ENCODE measurements at regions not wholly inside any gene's neighbourhood (a gene's known extent, or its start where the extent isn't known, plus 50 kb on each side); places are given as distances from the start of the nearest gene placed in this dataset.
A peak's percentile ranks its signal among the peaks of the same experiment; 100 is the strongest.

DNA sequence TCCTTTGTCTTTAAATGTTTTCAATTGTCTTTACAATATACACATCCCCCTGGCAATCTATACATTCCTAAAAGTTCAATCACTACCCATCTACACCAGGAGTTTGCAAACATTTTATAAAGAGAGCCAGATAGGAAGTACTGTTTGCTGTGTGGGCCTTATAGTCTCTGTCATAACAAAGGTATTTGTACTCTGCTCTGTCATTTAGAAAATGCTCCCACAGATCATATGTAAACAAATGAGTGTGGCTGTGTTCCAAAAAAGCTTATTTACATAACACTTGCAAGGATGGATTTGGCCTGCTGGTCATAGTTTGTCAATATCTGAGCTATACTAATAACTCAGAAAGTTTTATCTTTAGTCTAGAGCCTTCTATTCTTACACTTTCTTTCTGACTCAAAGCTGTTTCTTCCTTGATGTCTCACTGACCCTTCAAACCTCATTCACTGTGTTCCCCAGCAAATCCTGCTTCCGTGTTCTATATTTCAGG lies 511.9 kb downstream of the GBE1 start:
- WGBS, 2 donors: 58 to 59% methylated on average over 1 of the region's 1 CpG
- no peaks in the 10 kb centered on the region for H3K4me1 ChIP-seq
- H3K4me3 ChIP-seq: no peak overlapping the region
- intact Hi-C loops (cut with DNase I; ENCODE audit: low total_unique reads): no loop called here
- H3K27me3 ChIP-seq: no peaks in the 10 kb centered on the region
- H3K27ac ChIP-seq: no peak overlapping the region
- TF ChIP-seq, protein P1, sequence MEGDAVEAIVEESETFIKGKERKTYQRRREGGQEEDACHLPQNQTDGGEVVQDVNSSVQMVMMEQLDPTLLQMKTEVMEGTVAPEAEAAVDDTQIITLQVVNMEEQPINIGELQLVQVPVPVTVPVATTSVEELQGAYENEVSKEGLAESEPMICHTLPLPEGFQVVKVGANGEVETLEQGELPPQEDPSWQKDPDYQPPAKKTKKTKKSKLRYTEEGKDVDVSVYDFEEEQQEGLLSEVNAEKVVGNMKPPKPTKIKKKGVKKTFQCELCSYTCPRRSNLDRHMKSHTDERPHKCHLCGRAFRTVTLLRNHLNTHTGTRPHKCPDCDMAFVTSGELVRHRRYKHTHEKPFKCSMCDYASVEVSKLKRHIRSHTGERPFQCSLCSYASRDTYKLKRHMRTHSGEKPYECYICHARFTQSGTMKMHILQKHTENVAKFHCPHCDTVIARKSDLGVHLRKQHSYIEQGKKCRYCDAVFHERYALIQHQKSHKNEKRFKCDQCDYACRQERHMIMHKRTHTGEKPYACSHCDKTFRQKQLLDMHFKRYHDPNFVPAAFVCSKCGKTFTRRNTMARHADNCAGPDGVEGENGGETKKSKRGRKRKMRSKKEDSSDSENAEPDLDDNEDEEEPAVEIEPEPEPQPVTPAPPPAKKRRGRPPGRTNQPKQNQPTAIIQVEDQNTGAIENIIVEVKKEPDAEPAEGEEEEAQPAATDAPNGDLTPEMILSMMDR (IDR thresholded peaks at IDR 0.05): no peak
- TF ChIP-seq POLR2A (IDR thresholded peaks at IDR 0.05): no peak
- H3K9me3 ChIP-seq: no peaks in the 10 kb centered on the region
- H3K36me3 ChIP-seq (ENCODE audit: low read depth, missing control alignments): no peaks in the 10 kb centered on the region
- DNase-seq: no peak

DNA sequence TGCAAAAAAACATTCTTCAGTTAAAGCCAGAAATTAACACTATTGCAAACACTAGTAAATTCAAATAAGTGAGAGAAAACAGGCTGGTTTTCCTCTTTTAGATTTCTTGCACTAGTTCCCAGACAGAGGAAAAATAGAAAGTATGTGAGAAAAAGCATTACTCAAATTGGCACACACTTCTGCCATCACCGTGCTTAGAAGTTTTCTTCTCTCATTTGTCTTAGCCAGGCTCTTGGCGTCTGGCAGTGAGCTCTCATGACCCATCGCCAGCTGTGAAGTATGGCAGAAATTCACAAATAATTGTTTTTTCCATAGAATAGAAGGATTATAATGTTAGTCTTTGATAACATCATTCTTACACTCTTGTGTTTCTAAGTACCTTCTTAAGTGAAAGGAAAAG lies 515.9 kb downstream of the GBE1 start:
- Histone ChIP-seq H3K4me1 (no peaks in the 10 kb centered on the region), H3K27ac (no peak overlapping the region), H3K27me3 (no peaks in the 10 kb centered on the region), H3K9me3 (no peaks in the 10 kb centered on the region), H3K36me3 (ENCODE audit: low read depth, missing control alignments) (no peaks in the 10 kb centered on the region), H3K4me3 (no peak overlapping the region)
- intact Hi-C loops (cut with DNase I; ENCODE audit: low total_unique reads): no loop called here
- no peak for TF ChIP-seq POLR2A (IDR thresholded peaks at IDR 0.05)
- TF ChIP-seq, protein P1 (IDR thresholded peaks at IDR 0.05): no peak
- 63 to 66% methylated on average over 3 of the region's 3 CpGs for WGBS, 2 donors
- DNase-seq: no peak

DNA sequence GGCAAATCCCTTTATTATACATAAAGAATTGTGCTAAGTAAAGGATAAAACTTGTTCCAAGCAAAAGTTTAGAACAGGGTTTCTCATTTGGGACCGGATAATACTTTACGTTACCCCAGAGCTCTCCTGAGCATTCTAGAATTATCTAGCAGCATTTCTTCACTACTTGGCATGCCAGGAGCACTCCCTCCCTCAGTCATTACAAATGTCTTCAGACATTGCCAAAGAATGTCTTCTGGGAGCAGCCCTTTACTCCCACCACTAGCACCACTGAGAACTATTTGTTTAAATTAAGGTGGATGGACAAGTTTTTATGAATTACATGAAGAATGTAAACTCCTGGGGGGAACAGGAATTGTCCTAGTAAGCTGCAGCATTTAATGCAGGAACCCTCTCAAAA lies 516.4 kb downstream of the GBE1 start:
- no peak overlapping the region for H3K27ac ChIP-seq
- no peaks in the 10 kb centered on the region for H3K9me3 ChIP-seq
- H3K4me3 ChIP-seq: no peak overlapping the region
- WGBS, 2 donors: 40 to 46% methylated on average over 2 of the region's 2 CpGs
- no peak for TF ChIP-seq POLR2A (IDR thresholded peaks at IDR 0.05)
- TF ChIP-seq, protein P1 (IDR thresholded peaks at IDR 0.05): no peak
- no peaks in the 10 kb centered on the region for H3K36me3 ChIP-seq (ENCODE audit: low read depth, missing control alignments)
- DNase-seq: no peak
- intact Hi-C loops (cut with DNase I; ENCODE audit: low total_unique reads): no loop called here
- no peaks in the 10 kb centered on the region for H3K27me3 ChIP-seq
- no peaks in the 10 kb centered on the region for H3K4me1 ChIP-seq

DNA sequence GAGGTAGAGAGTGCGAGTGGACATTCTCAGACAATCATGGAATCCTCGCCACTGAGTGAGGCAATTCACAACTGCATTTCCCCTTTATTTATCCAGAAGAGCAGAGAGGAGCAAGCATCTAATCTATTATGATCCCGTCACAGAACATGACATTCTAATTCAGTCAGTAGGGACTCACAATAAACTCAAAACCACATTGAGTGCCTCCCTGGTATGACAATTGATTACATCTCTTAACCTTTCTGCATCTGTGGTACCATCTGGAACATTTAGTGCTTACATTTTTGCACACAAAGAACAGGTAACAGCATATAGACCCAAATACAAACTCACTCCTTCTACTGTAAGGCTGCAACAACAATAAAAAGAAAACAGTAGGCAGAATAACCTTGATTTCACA lies 517.2 kb downstream of the GBE1 start:
- 80 to 84% methylated on average over 3 of the region's 3 CpGs for WGBS, 2 donors

DNA sequence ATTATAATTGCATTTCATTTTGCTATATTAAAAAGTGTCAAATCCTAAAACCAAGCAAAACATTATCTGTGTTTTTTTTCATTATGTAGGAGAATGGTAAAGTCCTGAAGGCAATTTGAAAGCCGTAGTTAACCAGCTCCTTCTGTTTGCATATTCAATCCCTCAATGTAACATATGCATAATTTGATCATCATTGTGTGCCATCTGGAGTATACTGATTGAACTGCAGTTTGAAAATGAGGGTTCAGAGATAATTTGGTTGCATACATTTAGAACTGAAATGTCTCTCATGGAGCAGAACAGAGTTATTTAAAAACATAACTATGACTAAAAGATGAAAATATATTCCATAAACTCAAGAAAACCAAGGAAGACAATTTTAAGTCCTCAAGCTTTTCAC lies 518.6 kb downstream of the GBE1 start:
- intact Hi-C loops (cut with DNase I; ENCODE audit: low total_unique reads): no loop called here
- no peak for DNase-seq
- no peaks in the 10 kb centered on the region for H3K27me3 ChIP-seq
- H3K27ac ChIP-seq: no peak overlapping the region
- WGBS, 2 donors: 34 to 47% methylated on average over 1 of the region's 1 CpG
- H3K4me3 ChIP-seq: no peak overlapping the region
- H3K9me3 ChIP-seq: no peaks in the 10 kb centered on the region
- no peaks in the 10 kb centered on the region for H3K4me1 ChIP-seq
- no peak for TF ChIP-seq POLR2A (IDR thresholded peaks at IDR 0.05)
- TF ChIP-seq, protein P1 (IDR thresholded peaks at IDR 0.05): peak in 2 of 3 experiments; percentile 6 to 27
- H3K36me3 ChIP-seq (ENCODE audit: low read depth, missing control alignments): no peaks in the 10 kb centered on the region

More for the DNA sequence above, 517.2 kb downstream of the GBE1 start:
- no peaks in the 10 kb centered on the region for H3K9me3 ChIP-seq
- H3K36me3 ChIP-seq (ENCODE audit: low read depth, missing control alignments): no peaks in the 10 kb centered on the region
- no peak for TF ChIP-seq POLR2A (IDR thresholded peaks at IDR 0.05)
- TF ChIP-seq, protein P1 (IDR thresholded peaks at IDR 0.05): no peak
- no peaks in the 10 kb centered on the region for H3K27me3 ChIP-seq
- no peak overlapping the region for H3K27ac ChIP-seq
- H3K4me3 ChIP-seq: no peak overlapping the region
- DNase-seq: no peak
- H3K4me1 ChIP-seq: no peaks in the 10 kb centered on the region
- intact Hi-C loops (cut with DNase I; ENCODE audit: low total_unique reads): no loop called here

All from testis (tissue), 2 donors.